Nephron progenitor cell (in vitro differentiated cells): ENCODE measurements at regions not wholly inside any gene's neighbourhood (a gene's known extent, or its start where the extent isn't known, plus 50 kb on each side); places are given as distances from the start of the nearest gene placed in this dataset.

Experiments used
- DNase-seq: peaks from one replicate; pipeline ENCODE4 v3.0.0; 2021
- H3K27ac Mint-ChIP-seq: 2 replicates; pipeline ENCODE4 v1.8.0; 2021; ENCODE audit warnings: mild to moderate bottlenecking, moderate library complexity, mixed read lengths
- H3K27me3 Mint-ChIP-seq: 2 replicates; pipeline ENCODE4 v1.8.0; 2021; ENCODE audit warnings: mild to moderate bottlenecking, low read depth, mixed read lengths; ENCODE audit not compliant: poor library complexity
- H3K36me3 Mint-ChIP-seq: 2 replicates; pipeline ENCODE4 v1.8.0; 2021; ENCODE audit warnings: low read depth, mixed read lengths
- H3K4me1 Mint-ChIP-seq: 2 replicates; pipeline ENCODE4 v1.8.0; 2021; ENCODE audit warnings: mixed read lengths
- H3K4me3 Mint-ChIP-seq: 2 replicates; pipeline ENCODE4 v1.8.0; 2021; ENCODE audit warnings: mild to moderate bottlenecking, moderate library complexity, mixed read lengths
- H3K9me3 Mint-ChIP-seq: 2 replicates; pipeline ENCODE4 v1.8.0; 2021; ENCODE audit warnings: mild to moderate bottlenecking, moderate library complexity, mixed read lengths
- CTCF ChIP-seq: fragments of 200-600 bp; sonication (generic); IDR thresholded peaks from 2 replicates; pipeline ENCODE4 v1.5.0; 2021; ENCODE audit warnings: antibody characterized with exemption

- no peaks in the 10 kb centered on the region for H3K4me1 Mint-ChIP-seq
Measured at GRCh38 chr10:2700626-2701305, 366.6 kb upstream of the PFKP start.

GRCh38 chr10:2688958-2689357, 378.4 kb upstream of the PFKP start:
- TF ChIP-seq CTCF = no peak
- Mint-ChIP-seq H3K27me3 (peaks cover 10% of the 10 kb centered on the region), H3K27ac (no peak overlapping the region), H3K4me1 (no peaks in the 10 kb centered on the region), H3K9me3 (no peaks in the 10 kb centered on the region), H3K4me3 (no peak overlapping the region), H3K36me3 (no peaks in the 10 kb centered on the region)
- no peak for DNase-seq

More at GRCh38 chr10:2700626-2701305, 366.6 kb upstream of the PFKP start:
- no peaks in the 10 kb centered on the region for H3K36me3 Mint-ChIP-seq
- TF ChIP-seq CTCF = no peak
- no peak overlapping the region for H3K4me3 Mint-ChIP-seq
- no peak for DNase-seq
- no peak overlapping the region for H3K27ac Mint-ChIP-seq
- no peaks in the 10 kb centered on the region for H3K9me3 Mint-ChIP-seq
- peaks cover 4% of the 10 kb centered on the region for H3K27me3 Mint-ChIP-seq

GRCh38 chr10:2686691-2687090, 380.7 kb upstream of the PFKP start:
- no peaks in the 10 kb centered on the region for H3K9me3 Mint-ChIP-seq
- H3K27ac Mint-ChIP-seq = no peak overlapping the region
- no peak for TF ChIP-seq CTCF
- no peaks in the 10 kb centered on the region for H3K4me1 Mint-ChIP-seq
- no peaks in the 10 kb centered on the region for H3K36me3 Mint-ChIP-seq
- no peak for DNase-seq
- H3K4me3 Mint-ChIP-seq = no peak overlapping the region
- peaks cover 12% of the 10 kb centered on the region for H3K27me3 Mint-ChIP-seq

GRCh38 chr10:2682491-2682890, 384.9 kb upstream of the PFKP start:
- H3K9me3 Mint-ChIP-seq = no peaks in the 10 kb centered on the region
- TF ChIP-seq CTCF = no peak
- peaks cover 11% of the 10 kb centered on the region for H3K27me3 Mint-ChIP-seq
- no peaks in the 10 kb centered on the region for H3K36me3 Mint-ChIP-seq
- H3K4me1 Mint-ChIP-seq = no peaks in the 10 kb centered on the region
- DNase-seq = no peak
- H3K27ac Mint-ChIP-seq = no peak overlapping the region
- no peak overlapping the region for H3K4me3 Mint-ChIP-seq

- no peak for TF ChIP-seq CTCF
- Mint-ChIP-seq H3K4me1 (no peaks in the 10 kb centered on the region), H3K4me3 (no peak overlapping the region), H3K9me3 (no peaks in the 10 kb centered on the region), H3K36me3 (no peaks in the 10 kb centered on the region), H3K27ac (no peak overlapping the region), H3K27me3 (peaks cover 8% of the 10 kb centered on the region)
- no peak for DNase-seq
Measured at GRCh38 chr10:2681891-2682290, 385.5 kb upstream of the PFKP start.

- Mint-ChIP-seq H3K27ac (no peak overlapping the region), H3K4me1 (no peaks in the 10 kb centered on the region), H3K36me3 (no peaks in the 10 kb centered on the region), H3K9me3 (no peaks in the 10 kb centered on the region), H3K4me3 (no peak overlapping the region), H3K27me3 (peaks cover 8% of the 10 kb centered on the region)
- TF ChIP-seq CTCF = no peak
- no peak for DNase-seq
Measured at GRCh38 chr10:2680821-2681220, 386.5 kb upstream of the PFKP start.
